Neural progenitor cell (in vitro differentiated cells): ENCODE measurements at regions not wholly inside any gene's neighbourhood (a gene's known extent, or its start where the extent isn't known, plus 50 kb on each side); places are given as distances from the start of the nearest gene placed in this dataset.

Source experiments
- DNase-seq: peaks from one replicate; pipeline ENCODE4 v3.0.0-alpha.2; 2016; ENCODE audit warnings: low spot score
- H2AFZ ChIP-seq: fragments of 200-600 bp; sonication (generic); replicated peaks from 2 replicates; pipeline ENCODE4 v1.6.1; 2016; ENCODE audit warnings: antibody characterized with exemption
- H3F3A ChIP-seq: fragments of 200-600 bp; sonication (generic); 2 replicates; pipeline ENCODE4 v1.6.1; 2016; ENCODE audit warnings: antibody characterized with exemption, low read depth
- H3K27ac ChIP-seq: fragments of 200-600 bp; sonication (generic); 2 replicates; pipeline ENCODE4 v1.5.1; 2016; ENCODE audit warnings: mild to moderate bottlenecking
- H3K27me3 ChIP-seq: fragments of 200-600 bp; sonication (generic); 2 replicates; pipeline ENCODE4 v1.6.1; 2016; ENCODE audit warnings: mild to moderate bottlenecking, moderate library complexity
- H3K36me3 ChIP-seq: fragments of 200-600 bp; sonication (generic); 2 replicates; pipeline ENCODE4 v1.5.1; 2016
- H3K4me1 ChIP-seq: fragments of 200-600 bp; sonication (generic); 2 replicates; pipeline ENCODE4 v1.6.1; 2016; ENCODE audit warnings: mixed run types
- H3K4me2 ChIP-seq: fragments of 200-600 bp; sonication (generic); 2 replicates; pipeline ENCODE4 v1.6.1; 2016
- H3K4me3 ChIP-seq: fragments of 200-600 bp; sonication (generic); 2 replicates; pipeline ENCODE4 v1.5.1; 2016
- H3K79me2 ChIP-seq: fragments of 200-600 bp; sonication (generic); 2 replicates; pipeline ENCODE4 v1.6.1; 2016; ENCODE audit warnings: low read depth
- H3K9ac ChIP-seq: fragments of 200-600 bp; sonication (generic); 2 replicates; pipeline ENCODE4 v1.6.1; 2016
- H3K9me3 ChIP-seq: fragments of 200-600 bp; sonication (generic); 2 replicates; pipeline ENCODE4 v1.5.1; 2016; ENCODE audit warnings: low read depth
- H4K20me1 ChIP-seq: fragments of 200-600 bp; sonication (generic); 2 replicates; pipeline ENCODE4 v1.6.1; 2016; ENCODE audit warnings: low read depth
- H3K27ac Mint-ChIP-seq: 3 replicates; pipeline ENCODE4 v1.8.0; 2021; ENCODE audit warnings: mixed read lengths
- H3K27me3 Mint-ChIP-seq: 2 replicates; pipeline ENCODE4 v1.8.0; 2022; ENCODE audit warnings: low read depth, mild to moderate bottlenecking, inconsistent platforms, moderate library complexity, mixed read lengths; ENCODE audit not compliant: insufficient read depth
- H3K36me3 Mint-ChIP-seq: 3 replicates; pipeline ENCODE4 v1.8.0; 2021; ENCODE audit warnings: mixed read lengths
- H3K4me1 Mint-ChIP-seq: 3 replicates; pipeline ENCODE4 v1.8.0; 2021; ENCODE audit warnings: mixed read lengths
- H3K4me3 Mint-ChIP-seq: 3 replicates; pipeline ENCODE4 v1.8.0; 2021; ENCODE audit warnings: mild to moderate bottlenecking, moderate library complexity, mixed read lengths
- H3K9me3 Mint-ChIP-seq: 3 replicates; pipeline ENCODE4 v1.8.0; 2020; ENCODE audit warnings: mixed read lengths
- CTCF ChIP-seq: fragments of 200-600 bp; sonication (generic); IDR thresholded peaks from 2 replicates; pipeline ENCODE4 v1.5.1; 2017; ENCODE audit warnings: antibody characterized with exemption, mild to moderate bottlenecking
- EZH2 ChIP-seq: fragments of 200-600 bp; sonication (generic); IDR thresholded peaks from 2 replicates; pipeline ENCODE4 v1.6.1; 2017; ENCODE audit warnings: antibody characterized with exemption, mild to moderate bottlenecking, moderate library complexity
- EZH2phosphoT487 ChIP-seq: fragments of 200-600 bp; sonication (generic); IDR thresholded peaks from 2 replicates; pipeline ENCODE4 v1.6.1; 2017; ENCODE audit warnings: antibody characterized with exemption

GRCh38 chr14:60573943-60574495 is 65.1 kb downstream of the SIX6 start:
- DNase-seq = no peak
- TF ChIP-seq CTCF (no peak), EZH2phosphoT487 (no peak), EZH2 (no peak)
- H3K9me3 ChIP-seq = no peaks in the 10 kb centered on the region

GRCh38 chr14:60575008-60575407 is 66.1 kb downstream of the SIX6 start:
- Histone ChIP-seq H3K36me3 (no peaks in the 10 kb centered on the region), H3K4me2 (no peak overlapping the region), H3K27me3 (no peaks in the 10 kb centered on the region), H4K20me1 (no peaks in the 10 kb centered on the region), H3K4me1 (no peaks in the 10 kb centered on the region), H3K9me3 (no peaks in the 10 kb centered on the region), H3K9ac (no peak overlapping the region), H2AFZ (no peak overlapping the region), H3F3A (no peaks in the 10 kb centered on the region), H3K27ac (no peak overlapping the region), H3K79me2 (no peaks in the 10 kb centered on the region), H3K4me3 (no peak overlapping the region)
- no peaks in the 10 kb centered on the region for H3K36me3 Mint-ChIP-seq
- H3K9me3 Mint-ChIP-seq = no peaks in the 10 kb centered on the region
- no peak for DNase-seq
- TF ChIP-seq CTCF (no peak), EZH2phosphoT487 (no peak), EZH2 (no peak)
- no peaks in the 10 kb centered on the region for H3K4me1 Mint-ChIP-seq
- H3K4me3 Mint-ChIP-seq = no peak overlapping the region
- H3K27me3 Mint-ChIP-seq = no peaks in the 10 kb centered on the region
- no peak overlapping the region for H3K27ac Mint-ChIP-seq

More at GRCh38 chr14:60573943-60574495, 65.1 kb downstream of the SIX6 start:
- no peaks in the 10 kb centered on the region for H3K27me3 ChIP-seq
- no peaks in the 10 kb centered on the region for H3K36me3 Mint-ChIP-seq
- no peaks in the 10 kb centered on the region for H4K20me1 ChIP-seq
- no peak overlapping the region for H3K4me2 ChIP-seq
- no peak overlapping the region for H3K9ac ChIP-seq
- H3F3A ChIP-seq = no peaks in the 10 kb centered on the region
- H2AFZ ChIP-seq = no peak overlapping the region
- H3K27ac ChIP-seq = no peak overlapping the region
- H3K27me3 Mint-ChIP-seq = peaks cover 2% of the 10 kb centered on the region
- H3K27ac Mint-ChIP-seq = no peak overlapping the region
- no peaks in the 10 kb centered on the region for H3K36me3 ChIP-seq
- no peak overlapping the region for H3K4me3 ChIP-seq
- H3K4me1 ChIP-seq = no peaks in the 10 kb centered on the region
- no peaks in the 10 kb centered on the region for H3K4me1 Mint-ChIP-seq
- H3K4me3 Mint-ChIP-seq = no peak overlapping the region
- no peaks in the 10 kb centered on the region for H3K9me3 Mint-ChIP-seq
- no peaks in the 10 kb centered on the region for H3K79me2 ChIP-seq

GRCh38 chr14:60585676-60586075 is 63.6 kb downstream of the SIX1 start:
- Mint-ChIP-seq H3K27ac (no peak overlapping the region), H3K4me3 (no peak overlapping the region), H3K36me3 (no peaks in the 10 kb centered on the region), H3K9me3 (no peaks in the 10 kb centered on the region), H3K4me1 (no peaks in the 10 kb centered on the region), H3K27me3 (no peaks in the 10 kb centered on the region)
- Histone ChIP-seq H3F3A (peaks cover 9% of the 10 kb centered on the region), H3K27ac (no peak overlapping the region), H3K4me1 (no peaks in the 10 kb centered on the region), H3K79me2 (no peaks in the 10 kb centered on the region), H3K36me3 (no peaks in the 10 kb centered on the region), H3K4me2 (no peak overlapping the region), H4K20me1 (no peaks in the 10 kb centered on the region), H3K4me3 (no peak overlapping the region), H3K9me3 (no peaks in the 10 kb centered on the region), H3K27me3 (no peaks in the 10 kb centered on the region), H2AFZ (no peak overlapping the region), H3K9ac (no peak overlapping the region)
- DNase-seq = no peak
- TF ChIP-seq EZH2 = no peak
- no peak for TF ChIP-seq CTCF
- no peak for TF ChIP-seq EZH2phosphoT487
